GM13976 (cell line): ENCODE measurements at regions not wholly inside any gene's neighbourhood (a gene's known extent, or its start where the extent isn't known, plus 50 kb on each side); places are given as distances from the start of the nearest gene placed in this dataset.
A peak's percentile ranks its signal among the peaks of the same experiment; 100 is the strongest.
"Not testable (repeated sequence)": the region's sequence is repeated elsewhere in the genome, so short reads cannot be mapped to it uniquely, and the experiment has no call there.

Experiments used
- DNase-seq: peaks from one replicate; pipeline ENCODE4 v3.0.0; 2012; ENCODE audit warnings: low spot score
- in situ Hi-C: fragments of 300-500 bp; cut with MboI; formaldehyde crosslinking; loops from one replicate; pipeline ENCODE4 v1.12.0; 2022; ENCODE audit warnings: low sequenced_read_pairs, mixed read lengths, inconsistent platforms; ENCODE audit not compliant: unreplicated experiment
- TF ChIP-seq, protein P1 (sequence below): IDR thresholded peaks from 2 replicates; pipeline ENCODE4 v1.5.1; 2012; ENCODE audit warnings: borderline replicate concordance, mild to moderate bottlenecking; ENCODE audit not compliant: insufficient read depth; ENCODE audit errors: extremely low read depth, missing control alignments, control extremely low read depth

DNA sequence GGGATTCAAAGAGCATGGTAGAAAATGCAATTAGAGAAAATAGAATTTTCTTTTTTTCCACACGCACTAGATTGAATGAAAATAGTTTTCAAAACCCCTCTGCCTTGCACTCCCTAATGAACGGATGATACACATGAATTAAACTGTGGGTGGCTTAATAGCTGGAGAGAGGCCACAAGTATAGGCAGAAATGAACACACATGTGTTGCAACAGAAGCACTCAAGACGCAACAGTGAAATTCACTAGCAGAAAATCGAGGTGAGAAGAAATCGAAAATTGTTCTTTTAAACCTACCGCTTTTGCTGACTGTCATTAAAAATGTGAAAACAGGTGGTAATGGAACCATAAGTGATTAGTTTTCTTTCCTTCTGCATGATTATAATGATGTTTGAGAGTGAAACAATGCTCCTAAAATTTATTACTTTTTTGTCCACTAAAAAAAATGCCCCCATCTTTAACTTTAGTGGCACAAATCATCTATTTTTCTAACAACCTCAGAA, 59.3 kb upstream of the GPCPD1 start:
- no peak for DNase-seq
- TF ChIP-seq, protein P1, sequence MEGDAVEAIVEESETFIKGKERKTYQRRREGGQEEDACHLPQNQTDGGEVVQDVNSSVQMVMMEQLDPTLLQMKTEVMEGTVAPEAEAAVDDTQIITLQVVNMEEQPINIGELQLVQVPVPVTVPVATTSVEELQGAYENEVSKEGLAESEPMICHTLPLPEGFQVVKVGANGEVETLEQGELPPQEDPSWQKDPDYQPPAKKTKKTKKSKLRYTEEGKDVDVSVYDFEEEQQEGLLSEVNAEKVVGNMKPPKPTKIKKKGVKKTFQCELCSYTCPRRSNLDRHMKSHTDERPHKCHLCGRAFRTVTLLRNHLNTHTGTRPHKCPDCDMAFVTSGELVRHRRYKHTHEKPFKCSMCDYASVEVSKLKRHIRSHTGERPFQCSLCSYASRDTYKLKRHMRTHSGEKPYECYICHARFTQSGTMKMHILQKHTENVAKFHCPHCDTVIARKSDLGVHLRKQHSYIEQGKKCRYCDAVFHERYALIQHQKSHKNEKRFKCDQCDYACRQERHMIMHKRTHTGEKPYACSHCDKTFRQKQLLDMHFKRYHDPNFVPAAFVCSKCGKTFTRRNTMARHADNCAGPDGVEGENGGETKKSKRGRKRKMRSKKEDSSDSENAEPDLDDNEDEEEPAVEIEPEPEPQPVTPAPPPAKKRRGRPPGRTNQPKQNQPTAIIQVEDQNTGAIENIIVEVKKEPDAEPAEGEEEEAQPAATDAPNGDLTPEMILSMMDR, result no peak
- in situ Hi-C loops, result no loop called here

DNA sequence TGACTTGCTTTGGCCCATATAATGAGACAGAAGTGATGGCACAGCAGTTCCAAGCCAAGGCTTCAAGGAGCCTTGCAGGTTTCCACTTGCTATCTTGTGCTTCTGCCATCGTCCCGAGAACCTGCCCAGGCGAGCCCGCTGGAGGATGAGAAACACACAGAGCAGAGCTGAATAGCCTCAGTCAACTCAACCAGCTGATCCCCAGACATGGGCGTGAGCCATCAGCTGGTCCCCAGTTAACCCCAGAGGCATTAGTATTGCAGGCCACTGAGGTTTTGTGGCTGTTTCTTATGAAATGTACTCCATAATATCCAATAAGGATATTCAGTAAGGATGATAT, 57.7 kb upstream of the GPCPD1 start:
- DNase-seq, result no peak
- in situ Hi-C loops, result no loop called here
- TF ChIP-seq, protein P1, result no peak

DNA sequence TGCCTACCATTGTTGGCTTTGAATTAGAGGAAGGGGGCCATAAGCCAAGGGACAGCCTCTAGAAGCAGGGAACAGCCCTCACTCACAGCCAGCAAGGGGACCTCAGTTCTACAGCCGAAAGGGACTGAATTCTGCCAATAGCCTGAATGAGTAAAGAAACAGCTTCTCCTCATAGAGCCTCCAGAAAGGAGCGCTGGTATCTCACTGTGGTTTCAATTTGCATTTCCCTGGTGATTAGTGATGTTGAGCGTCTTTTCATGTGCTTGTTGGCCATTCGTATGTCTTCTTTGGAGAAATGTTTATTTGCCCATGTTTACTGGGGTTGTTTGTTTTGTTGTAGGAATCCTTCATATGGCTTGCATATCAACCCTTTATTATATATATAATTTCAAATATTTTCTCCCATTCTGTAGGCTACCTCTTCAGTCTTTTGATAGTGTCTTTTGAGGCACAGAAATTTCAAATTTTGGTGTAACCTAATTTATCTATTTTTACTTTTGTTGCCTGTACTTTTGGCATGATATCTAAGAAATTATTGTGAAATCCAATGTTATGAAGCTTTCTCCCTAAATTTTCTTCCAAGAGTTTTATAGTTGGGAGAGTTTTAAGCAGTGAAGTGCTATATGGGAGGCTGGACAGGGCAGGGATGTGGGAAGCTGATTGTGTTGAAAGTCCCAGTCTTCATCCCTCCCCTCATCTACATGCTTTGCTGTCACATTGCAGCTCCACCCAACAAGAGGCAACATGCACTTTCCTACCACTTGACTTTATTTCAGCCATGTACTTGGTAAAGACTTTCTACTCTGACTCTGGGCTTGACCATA, 57.1 kb upstream of the GPCPD1 start:
- in situ Hi-C loops, result no loop called here
- TF ChIP-seq, protein P1, result no peak
- no peak for DNase-seq

DNA sequence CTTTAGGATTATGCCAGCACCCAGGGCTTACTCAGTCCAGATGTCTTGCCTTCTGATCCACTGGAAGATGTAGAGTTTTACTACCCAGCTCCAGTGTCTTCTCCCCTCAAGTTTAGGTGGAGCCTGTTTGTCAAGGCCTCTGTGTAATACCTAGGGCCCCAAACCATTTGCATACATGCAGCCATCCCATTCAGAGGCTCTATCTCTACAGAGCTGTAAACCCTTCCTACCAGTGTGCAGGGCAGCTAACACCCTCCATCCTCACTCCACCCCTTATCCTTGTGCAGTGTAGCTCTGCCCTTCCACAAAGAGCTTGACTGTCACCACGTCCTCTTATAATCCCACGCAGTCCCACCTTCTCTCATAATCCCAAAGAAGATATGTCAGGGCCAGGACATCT, 54.6 kb upstream of the GPCPD1 start:
- in situ Hi-C loops, result no loop called here

DNA sequence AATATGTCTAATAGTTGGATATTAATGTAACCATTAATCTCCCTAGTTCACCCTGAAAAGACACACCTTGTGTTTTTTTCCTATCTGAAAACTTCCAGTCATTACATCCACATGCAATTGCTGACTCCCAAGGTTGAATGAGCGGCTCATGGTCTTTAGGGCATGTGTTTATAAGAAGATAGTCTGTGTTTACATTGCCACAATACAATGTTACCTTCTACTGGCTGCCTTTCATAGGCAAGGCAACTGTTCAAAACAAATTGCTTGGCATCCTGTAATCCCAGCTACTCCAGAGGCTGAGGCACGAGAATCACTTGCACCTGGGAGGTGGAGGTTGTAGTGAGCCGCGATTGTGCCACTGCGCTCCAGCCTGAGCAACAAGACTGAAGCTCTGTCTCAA, 52.6 kb upstream of the GPCPD1 start:
- in situ Hi-C loops, result no loop called here
- TF ChIP-seq, protein P1, result no peak
- DNase-seq, result no peak

More for the DNA sequence above, 54.6 kb upstream of the GPCPD1 start:
- no peak for DNase-seq
- TF ChIP-seq, protein P1, result no peak

DNA sequence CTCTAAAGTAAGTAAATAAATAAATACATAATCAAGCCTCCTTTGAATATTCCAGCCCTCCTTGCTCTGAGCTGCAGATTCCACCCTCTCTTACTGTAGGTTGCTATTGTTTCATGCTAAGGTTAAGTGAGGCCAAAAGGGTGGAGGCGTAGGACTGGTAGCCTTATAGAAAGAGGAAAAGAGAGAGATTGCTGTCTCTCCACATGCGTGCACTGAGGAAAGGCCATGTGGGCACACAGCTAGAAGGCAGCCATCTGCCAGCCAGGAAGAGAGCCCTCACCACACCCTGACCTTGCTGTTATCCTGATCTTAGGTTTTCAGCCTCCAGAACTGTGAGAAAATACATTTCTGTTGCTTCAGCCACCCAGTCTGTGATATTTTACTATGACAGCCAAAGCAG, 52.0 kb upstream of the GPCPD1 start:
- TF ChIP-seq, protein P1, result peak; percentile 1
- in situ Hi-C loops, result no loop called here
- DNase-seq, result no peak

DNA sequence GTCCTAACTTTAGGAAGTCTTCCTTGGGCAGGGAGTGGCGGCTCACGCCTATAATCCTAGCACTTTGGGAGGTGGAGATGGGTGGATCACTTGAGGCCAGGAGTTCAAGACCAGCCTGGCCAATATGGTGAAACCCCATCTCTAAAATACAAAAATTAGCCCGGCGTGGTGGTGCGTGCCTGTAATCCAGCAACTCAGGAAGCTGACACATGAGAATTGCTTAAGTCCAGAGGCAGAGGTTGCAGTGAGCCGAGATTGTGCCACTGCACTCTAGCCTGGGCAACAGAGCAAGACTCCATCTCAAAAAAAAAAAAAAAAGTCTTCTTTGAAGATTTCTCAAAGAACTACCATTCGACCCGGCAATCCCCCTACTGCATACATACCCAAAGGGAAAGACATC, 50.0 kb upstream of the GPCPD1 start:
- DNase-seq, in situ Hi-C loops: not testable (repeated sequence)
